Naive thymus-derived CD8-positive, alpha-beta T cell (primary cell): ENCODE measurements at regions not wholly inside any gene's neighbourhood (a gene's known extent, or its start where the extent isn't known, plus 50 kb on each side); places are given as distances from the start of the nearest gene placed in this dataset.
A peak's percentile ranks its signal among the peaks of the same experiment; 100 is the strongest.

Experiments used
- ATAC-seq, 2 donors: fragments of 150-1000 bp; cut with Tn5 transposase in 1 of 2; sonication (Bioruptor Pico), chemical (Tn5 transposase) in 1 of 2; 1 replicate in 1 of 2; 2 replicates in 1 of 2; pipeline ENCODE4 v1.10.0; 2021; ENCODE audit warnings: mild to moderate bottlenecking in 2 of 2, moderate library complexity in 2 of 2
- POLR2A ChIA-PET: fragments of 350-600 bp; sonication (Branson Sonifier 250); formaldehyde crosslinking; loops from one replicate; lab custom pipeline; 2021; ENCODE audit warnings: antibody characterized with exemption; lab: Charles Lee
- DNase-seq, 10 donors: peaks; one replicate each; pipeline versions ENCODE4 v3.0.0 to v3.0.0-alpha.2; 2020 to 2022
- H3K27ac Mint-ChIP-seq, 10 donors: one replicate each; pipeline ENCODE4 v1.8.0; 2020 to 2022; ENCODE audit warnings: mild to moderate bottlenecking in 10 of 10, mixed read lengths in 10 of 10, moderate library complexity in 4 of 10, inconsistent platforms in 1 of 10
- H3K27me3 Mint-ChIP-seq, 5 donors: one replicate each; pipeline ENCODE4 v1.8.0; 2021 to 2022; ENCODE audit warnings: mixed read lengths in 5 of 5
- H3K36me3 Mint-ChIP-seq, 3 donors: one replicate each; pipeline ENCODE4 v1.8.0; 2020 to 2022; ENCODE audit warnings: mixed read lengths in 3 of 3, mild to moderate bottlenecking in 2 of 3, inconsistent platforms in 1 of 3
- H3K4me1 Mint-ChIP-seq, 4 donors: one replicate each; pipeline ENCODE4 v1.8.0; 2021 to 2022; ENCODE audit warnings: mixed read lengths in 4 of 4
- H3K4me3 Mint-ChIP-seq, 10 donors: one replicate each; pipeline ENCODE4 v1.8.0; 2020 to 2022; ENCODE audit warnings: mild to moderate bottlenecking in 10 of 10, mixed read lengths in 10 of 10, moderate library complexity in 6 of 10, inconsistent platforms in 1 of 10
- H3K9me3 Mint-ChIP-seq, 9 donors: one replicate each; pipeline ENCODE4 v1.8.0; 2020 to 2022; ENCODE audit warnings: mixed read lengths in 9 of 9, mild to moderate bottlenecking in 3 of 9, inconsistent platforms in 1 of 9, moderate library complexity in 1 of 9

GRCh38 chr2:207471261-207471660 lies 58.5 kb upstream of the CREB1 start:
- ATAC-seq, result no peak
- Mint-ChIP-seq H3K4me3 (no peak overlapping the region), H3K36me3 (no peaks in the 10 kb centered on the region)

DNA sequence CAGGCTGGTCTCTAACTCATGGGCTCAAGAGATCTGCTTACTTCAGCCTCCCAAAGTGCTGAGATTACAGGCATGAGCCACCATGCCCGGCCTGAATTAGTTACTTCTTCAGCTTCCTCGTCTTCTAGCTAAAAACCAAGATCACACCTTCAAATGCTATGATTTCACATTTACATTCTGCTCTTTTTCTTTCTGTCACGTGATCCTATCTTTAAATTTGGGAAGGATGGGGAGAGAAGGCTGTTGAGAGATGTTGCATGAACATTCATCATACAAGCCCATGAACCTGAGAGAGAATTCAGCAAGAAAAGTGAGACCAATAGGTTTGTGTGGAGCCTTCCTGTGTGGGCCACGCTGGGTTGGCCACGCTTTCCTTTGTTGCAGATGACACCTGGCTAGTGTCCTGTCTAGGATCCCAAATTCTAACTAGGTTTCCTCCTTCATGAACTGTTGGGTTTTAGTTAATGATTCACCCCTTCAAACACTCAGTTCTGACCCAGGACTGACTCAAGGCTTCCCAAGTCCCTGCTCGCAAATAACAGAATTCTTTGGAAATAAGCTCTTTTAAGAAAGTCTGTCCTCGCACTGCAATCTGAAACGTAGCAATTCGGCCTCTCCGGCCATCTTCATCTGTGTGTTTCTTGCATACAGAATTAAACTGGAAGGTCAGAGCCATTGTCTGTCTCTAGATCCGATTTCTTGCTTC lies 57.3 kb upstream of the CREB1 start:
- POLR2A ChIA-PET, result interaction anchor here (1.8 kb wide), 1 partner anchor 424 kb away, joined by 4 read pairs; no protein-coding TSS in a partner anchor
- no peaks in the 10 kb centered on the region for H3K36me3 Mint-ChIP-seq
- no peak for DNase-seq
- ATAC-seq, result no peak
- no peaks in the 10 kb centered on the region for H3K9me3 Mint-ChIP-seq
- H3K4me1 Mint-ChIP-seq, result peaks cover 6 to 21% (median 11%) of the 10 kb centered on the region in 4 donors
- no peak overlapping the region for H3K4me3 Mint-ChIP-seq
- H3K27ac Mint-ChIP-seq, result peak overlapping the region in 4 of 10 donors; percentile 38 to 80 (median 72)
- no peaks in the 10 kb centered on the region for H3K27me3 Mint-ChIP-seq

More at GRCh38 chr2:207471261-207471660, 58.5 kb upstream of the CREB1 start:
- Mint-ChIP-seq H3K27me3 (no peaks in the 10 kb centered on the region), H3K27ac (no peak overlapping the region), H3K9me3 (no peaks in the 10 kb centered on the region), H3K4me1 (peaks cover 6 to 22% (median 11%) of the 10 kb centered on the region in 4 donors)
- POLR2A ChIA-PET, result interaction anchor here (0.7 kb wide), 1 partner anchor 267 kb away, joined by 5 read pairs; no protein-coding TSS in a partner anchor
- no peak for DNase-seq

DNA sequence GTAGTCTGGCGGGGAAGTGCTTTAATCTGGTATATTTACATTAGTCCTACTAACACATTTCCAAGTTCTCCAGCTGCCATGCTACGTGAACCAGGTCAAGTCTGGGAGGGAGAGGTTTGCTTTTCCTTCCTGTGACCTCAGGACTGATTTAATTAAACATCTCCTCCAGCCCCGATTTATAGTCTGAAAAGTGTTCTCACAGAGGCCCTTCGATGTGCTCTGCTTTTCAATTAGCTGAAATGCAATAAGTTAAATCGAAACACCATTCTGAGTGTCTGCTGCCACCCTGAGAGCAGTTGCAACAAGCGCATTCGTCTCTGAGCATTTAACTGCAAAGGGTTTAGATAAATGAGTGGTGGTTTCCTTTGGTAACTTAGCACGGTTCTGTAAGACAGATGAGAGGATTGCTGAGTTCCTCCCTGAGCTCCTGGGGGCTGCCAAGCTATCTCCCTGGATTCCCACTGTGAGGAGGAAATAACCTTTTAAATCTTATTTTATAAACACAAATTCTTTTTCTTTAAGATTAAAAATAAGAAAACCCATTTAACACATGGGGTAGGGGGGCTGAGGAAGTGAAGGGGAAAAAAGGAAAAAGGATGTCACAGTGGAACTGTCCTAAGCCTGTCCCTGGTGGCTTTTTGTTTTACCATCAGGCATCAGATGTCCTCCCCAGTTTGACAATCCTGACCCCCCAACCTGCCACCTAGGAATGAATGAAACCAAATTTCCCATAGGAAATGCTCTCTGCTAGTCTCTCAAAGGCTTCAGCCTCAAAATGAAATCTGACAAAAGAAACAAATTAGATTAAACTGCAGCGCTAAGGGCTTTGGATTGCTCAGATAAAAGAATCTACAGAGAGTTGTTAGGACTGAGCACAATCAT lies 56.5 kb upstream of the CREB1 start:
- ATAC-seq, result peak; percentile 71 to 85
- DNase-seq, result peak in 7 of 10 donors; percentile 14 to 58 (median 33)
- no peaks in the 10 kb centered on the region for H3K36me3 Mint-ChIP-seq
- no peaks in the 10 kb centered on the region for H3K9me3 Mint-ChIP-seq
- H3K4me3 Mint-ChIP-seq, result peak overlapping the region in 1 of 10 donors; percentile 34
- POLR2A ChIA-PET, result interaction anchor here (0.6 to 1.8 kb wide), 3 partner anchors 56 to 425 kb away, joined by 3 to 4 read pairs (median 4); partner anchors contain the start of gene CREB1
- no peaks in the 10 kb centered on the region for H3K27me3 Mint-ChIP-seq
- peak overlapping the region in 6 of 10 donors; percentile 11 to 80 (median 54) for H3K27ac Mint-ChIP-seq
- H3K4me1 Mint-ChIP-seq, result peaks cover 6 to 18% (median 11%) of the 10 kb centered on the region in 4 donors

GRCh38 chr2:207473931-207474235 lies 55.9 kb upstream of the CREB1 start:
- POLR2A ChIA-PET, result interaction anchor here (0.8 kb wide), 1 partner anchor 56 kb away, joined by 3 read pairs; the partner anchor contains the start of gene CREB1
- no peak for DNase-seq
- no peak for ATAC-seq
- H3K36me3 Mint-ChIP-seq, result no peaks in the 10 kb centered on the region
- no peaks in the 10 kb centered on the region for H3K9me3 Mint-ChIP-seq
- H3K27me3 Mint-ChIP-seq, result no peaks in the 10 kb centered on the region
- peaks cover 7 to 24% (median 15%) of the 10 kb centered on the region in 4 donors for H3K4me1 Mint-ChIP-seq
- H3K4me3 Mint-ChIP-seq, result no peak overlapping the region
- peak overlapping the region in 1 of 10 donors; percentile 29 for H3K27ac Mint-ChIP-seq

- no peaks in the 10 kb centered on the region for H3K36me3 Mint-ChIP-seq
- POLR2A ChIA-PET, result interaction anchor here (1.1 kb wide), 1 partner anchor 310 kb away, joined by 3 read pairs; no protein-coding TSS in a partner anchor
- H3K27ac Mint-ChIP-seq, result peak overlapping the region in 2 of 10 donors; percentile 35 to 82
- ATAC-seq (peak; percentile 38 to 46), DNase-seq (peak in 9 of 10 donors; percentile 12 to 71 (median 53))
- H3K27me3 Mint-ChIP-seq, result no peaks in the 10 kb centered on the region
- no peaks in the 10 kb centered on the region for H3K9me3 Mint-ChIP-seq
- H3K4me1 Mint-ChIP-seq, result peaks cover 11 to 32% (median 22%) of the 10 kb centered on the region in 4 donors
- peak overlapping the region in 2 of 10 donors; percentile 15 to 41 for H3K4me3 Mint-ChIP-seq
Measured at GRCh38 chr2:207474863-207475485, 54.8 kb upstream of the CREB1 start.

GRCh38 chr2:207475546-207475945 lies 54.2 kb upstream of the CREB1 start:
- ATAC-seq, result no peak
- Mint-ChIP-seq H3K36me3 (no peaks in the 10 kb centered on the region), H3K27me3 (no peaks in the 10 kb centered on the region), H3K4me1 (peaks cover 11 to 32% (median 24%) of the 10 kb centered on the region in 4 donors), H3K9me3 (no peaks in the 10 kb centered on the region), H3K27ac (no peak overlapping the region), H3K4me3 (no peak overlapping the region)
- POLR2A ChIA-PET, result interaction anchor here (1.4 kb wide), 1 partner anchor 54 kb away, joined by 3 read pairs; the partner anchor contains the start of gene CREB1
- peak in 1 of 10 donors; percentile 6 for DNase-seq

- no peaks in the 10 kb centered on the region for H3K36me3 Mint-ChIP-seq
- peaks cover 14 to 46% (median 37%) of the 10 kb centered on the region in 4 donors for H3K4me1 Mint-ChIP-seq
- POLR2A ChIA-PET, result no interaction called here
Measured at GRCh38 chr2:207477896-207478295, 51.9 kb upstream of the CREB1 start.

DNA sequence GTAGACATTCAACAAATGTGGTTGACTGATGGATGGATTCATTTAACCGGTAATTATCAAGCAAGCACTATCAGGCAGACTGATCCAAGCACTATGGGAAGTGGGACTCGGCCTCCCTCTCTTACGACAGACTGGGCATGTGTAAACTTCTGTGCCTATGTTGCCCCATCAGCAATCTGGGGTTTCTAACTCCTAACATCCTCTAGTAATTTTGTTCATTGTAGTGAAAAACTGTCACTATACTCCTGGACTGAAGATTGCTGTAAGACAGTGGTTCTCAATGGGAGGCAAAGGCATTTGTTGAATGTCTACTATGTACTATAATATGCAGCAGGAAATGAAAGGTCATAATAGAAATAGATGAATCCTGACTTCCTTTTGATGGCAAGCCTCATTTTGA lies 51.2 kb upstream of the CREB1 start:
- H3K27me3 Mint-ChIP-seq, result no peaks in the 10 kb centered on the region
- H3K4me1 Mint-ChIP-seq, result peaks cover 12 to 42% (median 33%) of the 10 kb centered on the region in 4 donors
- no peaks in the 10 kb centered on the region for H3K9me3 Mint-ChIP-seq
- H3K36me3 Mint-ChIP-seq, result no peaks in the 10 kb centered on the region
- peak overlapping the region in 2 of 10 donors; percentile 23 to 53 for H3K27ac Mint-ChIP-seq
- POLR2A ChIA-PET, result no interaction called here
- no peak for ATAC-seq
- no peak overlapping the region for H3K4me3 Mint-ChIP-seq
- DNase-seq, result no peak

More at GRCh38 chr2:207477896-207478295, 51.9 kb upstream of the CREB1 start:
- H3K27me3 Mint-ChIP-seq, result no peaks in the 10 kb centered on the region
- no peak overlapping the region for H3K4me3 Mint-ChIP-seq
- H3K27ac Mint-ChIP-seq, result no peak overlapping the region
- DNase-seq (no peak), ATAC-seq (no peak)
- H3K9me3 Mint-ChIP-seq, result no peaks in the 10 kb centered on the region

DNA sequence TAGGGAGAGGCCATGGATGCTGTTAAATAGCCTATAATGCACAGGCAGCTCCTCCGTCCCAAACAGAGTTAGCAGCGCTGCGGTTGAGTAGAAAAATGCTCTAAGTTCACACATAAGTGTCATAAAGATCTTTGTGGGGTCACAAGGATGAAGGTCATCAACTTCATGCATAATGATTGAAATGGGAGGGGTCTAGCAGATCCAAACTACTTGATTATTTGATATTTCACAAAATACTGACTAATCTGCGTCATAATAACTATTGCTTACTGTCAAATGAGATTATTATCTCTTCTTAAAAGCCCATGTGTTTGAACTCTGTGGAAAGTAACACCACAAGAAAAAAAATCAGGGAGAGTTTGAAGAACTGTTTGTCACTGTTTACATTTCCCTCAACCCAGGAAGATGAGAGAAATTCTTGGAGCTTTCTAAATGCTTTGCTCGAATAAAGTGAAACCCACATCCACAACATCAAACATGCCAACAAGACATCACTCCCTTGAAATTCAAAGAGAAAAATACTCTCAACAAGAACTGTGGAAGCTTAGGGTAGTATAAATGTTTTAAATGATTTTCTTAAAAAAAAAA lies 50.5 kb upstream of the CREB1 start:
- POLR2A ChIA-PET, result no interaction called here

More for the DNA sequence above, 50.5 kb upstream of the CREB1 start:
- DNase-seq (no peak), ATAC-seq (peak in 1 of 2 donors; percentile 14)
- Mint-ChIP-seq H3K27me3 (no peaks in the 10 kb centered on the region), H3K4me3 (no peak overlapping the region), H3K36me3 (no peaks in the 10 kb centered on the region), H3K9me3 (no peaks in the 10 kb centered on the region), H3K4me1 (peaks cover 15 to 42% (median 33%) of the 10 kb centered on the region in 4 donors), H3K27ac (no peak overlapping the region)
